Stimulated activated CD8-positive, alpha-beta memory T cell treated with anti-CD3 and anti-CD28 coated beads, Interleukin-7, amount 100 ng/mL, for 4 hours (primary cell): ENCODE measurements at regions not wholly inside any gene's neighbourhood (a gene's known extent, or its start where the extent isn't known, plus 50 kb on each side); places are given as distances from the start of the nearest gene placed in this dataset.
"Not testable (repeated sequence)": the region's sequence is repeated elsewhere in the genome, so short reads cannot be mapped to it uniquely, and the experiment has no call there.

Source experiments
- DNase-seq, 2 donors: peaks; one replicate each; pipeline ENCODE4 v3.0.0-alpha.2; 2020; ENCODE audit warnings: low read depth in 2 of 2

GRCh38 chr13:21879263-21879914 is 208.5 kb downstream of the FGF9 start:
- no peak for DNase-seq

GRCh38 chr13:21882766-21883165 is 211.9 kb downstream of the FGF9 start:
- DNase-seq: no peak

GRCh38 chr13:21883713-21884112 is 212.8 kb downstream of the FGF9 start:
- DNase-seq: no peak

GRCh38 chr13:21884299-21884909 is 213.5 kb downstream of the FGF9 start:
- DNase-seq: no peak

GRCh38 chr13:21884965-21885567 is 214.2 kb downstream of the FGF9 start:
- no peak for DNase-seq

- no peak for DNase-seq
Observed at GRCh38 chr13:21885714-21886224, 214.9 kb downstream of the FGF9 start.

- DNase-seq: no peak
Observed at GRCh38 chr13:21889651-21890050, 218.8 kb downstream of the FGF9 start.

- DNase-seq: not testable (repeated sequence)
Observed at GRCh38 chr13:21890220-21890619, 219.3 kb downstream of the FGF9 start.

- DNase-seq: no peak
Observed at GRCh38 chr13:21894091-21894490, 223.2 kb downstream of the FGF9 start.

- DNase-seq: no peak
Observed at GRCh38 chr13:21894703-21895699, 224.1 kb downstream of the FGF9 start.

GRCh38 chr13:21895779-21896178 is 224.9 kb downstream of the FGF9 start:
- no peak for DNase-seq

GRCh38 chr13:21897161-21897560 is 226.3 kb downstream of the FGF9 start:
- no peak for DNase-seq

- no peak for DNase-seq
Observed at GRCh38 chr13:21898459-21898858, 227.6 kb downstream of the FGF9 start.

- no peak for DNase-seq
Observed at GRCh38 chr13:21898945-21899344, 228.1 kb downstream of the FGF9 start.

- no peak for DNase-seq
Observed at GRCh38 chr13:21901336-21901735, 230.5 kb downstream of the FGF9 start.

GRCh38 chr13:21901811-21902708 is 231.2 kb downstream of the FGF9 start:
- DNase-seq: no peak

GRCh38 chr13:21902709-21903098 is 231.8 kb downstream of the FGF9 start:
- DNase-seq: no peak

GRCh38 chr13:21905486-21905885 is 234.6 kb downstream of the FGF9 start:
- no peak for DNase-seq

- no peak for DNase-seq
Observed at GRCh38 chr13:21909331-21909730, 238.5 kb downstream of the FGF9 start.

GRCh38 chr13:21910546-21910945 is 239.7 kb downstream of the FGF9 start:
- no peak for DNase-seq
